A549 (cell line): ENCODE measurements at regions not wholly inside any gene's neighbourhood (a gene's known extent, or its start where the extent isn't known, plus 50 kb on each side); places are given as distances from the start of the nearest gene placed in this dataset.

ENCODE experiments used
- ATAC-seq, 2 experiments: fragments of 200-7000 bp in 1 of 2; fragments of >200 bp in 1 of 2; cut with Nextera tagmentation in 1 of 2; cut with Tn5 transposase in 1 of 2; 3 replicates each; pipeline versions ENCODE4 v1.8.0 to v1.9.1; 2018 to 2020; ENCODE audit warnings: mild to moderate bottlenecking in 1 of 2, moderate library complexity in 1 of 2
- CTCF ChIA-PET: fragments of 300-600 bp; sonication (Branson Sonifier 250); formaldehyde crosslinking; extraction: SDS; loops from one replicate; lab custom pipeline; 2021; ENCODE audit warnings: antibody characterized with exemption, inconsistent platforms; lab: Yijun Ruan, JAX
- POLR2A ChIA-PET: fragments of 350-600 bp; formaldehyde crosslinking; extraction: SDS; loops from one replicate; lab custom pipeline; 2021; ENCODE audit warnings: antibody characterized with exemption, inconsistent platforms; lab: Yijun Ruan, JAX
- DNase-seq, 2 experiments: peaks; one replicate each; pipeline versions ENCODE4 v3.0.0 to v3.0.0-alpha.2; 2011 to 2016; ENCODE audit warnings: low read depth in 1 of 2, low spot score in 1 of 2
- FAIRE-seq: peaks from 2 replicates; lab custom pipeline; 2011; peaks lifted over from hg19 to GRCh38; lab: Jason Lieb, UNC
- H3K27ac ChIP-seq, 2 experiments: fragments of >200 bp; sonication (Bioruptor Twin); formaldehyde crosslinking; 3 replicates each; pipeline ENCODE4 v1.5.1; 2016 to 2017
- H3K4me1 ChIP-seq: fragments of >200 bp; sonication (Bioruptor Twin); formaldehyde crosslinking; 3 replicates; pipeline ENCODE4 v1.6.1; 2016
- H3K4me2 ChIP-seq: fragments of >200 bp; sonication (Bioruptor Twin); formaldehyde crosslinking; 3 replicates; pipeline ENCODE4 v1.6.1; 2016
- H3K4me3 ChIP-seq: fragments of >200 bp; sonication (Bioruptor Twin); formaldehyde crosslinking; 3 replicates; pipeline ENCODE4 v1.5.1; 2016
- H3K9me3 ChIP-seq: fragments of >200 bp; sonication (Bioruptor Twin); formaldehyde crosslinking; 3 replicates; pipeline ENCODE4 v1.6.1; 2016
- BCL3 ChIP-seq: fragments of >200 bp; sonication (Bioruptor Twin); formaldehyde crosslinking; IDR thresholded peaks from 3 replicates; pipeline ENCODE4 v1.6.1; 2016
- BHLHE40 ChIP-seq: IDR thresholded peaks from 2 replicates; pipeline ENCODE4 v1.6.1; 2012; ENCODE audit warnings: low read depth, low read length, inconsistent platforms
- CBX8 ChIP-seq: fragments of 200-600 bp; sonication (generic); IDR thresholded peaks from 2 replicates; pipeline ENCODE4 v1.6.1; 2016
- CEBPB ChIP-seq, 2 experiments: fragments of >200 bp in 1 of 2; sonication (Bioruptor Twin) in 1 of 2; formaldehyde crosslinking in 1 of 2; IDR thresholded peaks; 2 replicates each; pipeline ENCODE4 v1.6.1; 2012 to 2016
- CHD4 ChIP-seq: fragments of 200-600 bp; sonication (generic); IDR thresholded peaks from 2 replicates; pipeline ENCODE4 v1.6.1; 2016; ENCODE audit warnings: antibody characterized with exemption, mild to moderate bottlenecking, borderline replicate concordance
- CTCF ChIP-seq: fragments of >200 bp; sonication (Bioruptor Twin); formaldehyde crosslinking; IDR thresholded peaks from 3 replicates; pipeline ENCODE4 v1.5.1; 2016
- E2F6 ChIP-seq: IDR thresholded peaks from 2 replicates; pipeline ENCODE4 v1.6.1; 2012; ENCODE audit warnings: low read depth, borderline replicate concordance
- EHMT2 ChIP-seq: fragments of 200-600 bp; sonication (generic); IDR thresholded peaks from 2 replicates; pipeline ENCODE4 v1.6.1; 2016; ENCODE audit warnings: antibody characterized with exemption, low read depth, mild to moderate bottlenecking, moderate library complexity
- FOSL2 ChIP-seq, 2 experiments: fragments of 450-650 bp in 1 of 2; fragments of >200 bp in 1 of 2; sonication (Bioruptor Twin) in 1 of 2; formaldehyde crosslinking; IDR thresholded peaks; 2 replicates each; pipeline versions ENCODE4 v1.5.0 to v1.6.1; 2016 to 2020; ENCODE audit warnings: mild to moderate bottlenecking in 1 of 2, moderate library complexity in 1 of 2
- HDAC2 ChIP-seq: fragments of 200-600 bp; sonication (generic); IDR thresholded peaks from 2 replicates; pipeline ENCODE4 v1.6.1; 2016
- HOXA7 ChIP-seq: fragments of 250-450 bp; sonication (Bioruptor Pico); IDR thresholded peaks from 2 replicates; pipeline ENCODE4 v1.5.0; 2020; ENCODE audit warnings: mild to moderate bottlenecking, moderate library complexity
- JUN ChIP-seq, 2 experiments: fragments of >200 bp; sonication (Bioruptor Twin); formaldehyde crosslinking; IDR thresholded peaks; 2 replicates in 1 of 2; 3 replicates in 1 of 2; pipeline ENCODE4 v1.6.1; 2016 to 2017
- KDM5A ChIP-seq: fragments of 200-600 bp; sonication (generic); IDR thresholded peaks from 2 replicates; pipeline ENCODE4 v1.6.1; 2016; ENCODE audit warnings: antibody characterized with exemption, mild to moderate bottlenecking
- MAX ChIP-seq: IDR thresholded peaks from 2 replicates; pipeline ENCODE4 v1.6.1; 2012
- MAZ ChIP-seq: fragments of 150-350 bp; IDR thresholded peaks from 2 replicates; pipeline ENCODE4 v1.6.1; 2014; ENCODE audit warnings: antibody characterized with exemption, low read depth, low read length, borderline replicate concordance
- NFE2L2 ChIP-seq: fragments of 150-350 bp; conservative IDR thresholded peaks from 2 replicates; pipeline ENCODE4 v1.6.1; 2014; ENCODE audit warnings: low read length
- PHF8 ChIP-seq: fragments of 200-600 bp; sonication (generic); IDR thresholded peaks from 2 replicates; pipeline ENCODE4 v1.6.1; 2016; ENCODE audit warnings: low read depth, mild to moderate bottlenecking, antibody characterized with exemption, moderate library complexity, borderline replicate concordance
- POLR2A ChIP-seq: IDR thresholded peaks from 2 replicates; pipeline ENCODE4 v1.6.1; 2012; ENCODE audit warnings: mild to moderate bottlenecking, low read length
- POLR2AphosphoS2 ChIP-seq: conservative IDR thresholded peaks from 2 replicates; pipeline ENCODE4 v1.6.1; 2012; ENCODE audit warnings: low read length, improper control_type of control experiment, inconsistent platforms
- RCOR1 ChIP-seq: fragments of 150-350 bp; IDR thresholded peaks from 2 replicates; pipeline ENCODE4 v1.6.1; 2014; ENCODE audit warnings: antibody characterized with exemption, low read length, low read depth
- SMC3 ChIP-seq: fragments of >200 bp; sonication (Bioruptor Twin); formaldehyde crosslinking; IDR thresholded peaks from 3 replicates; pipeline ENCODE4 v1.6.1; 2018; ENCODE audit warnings: inconsistent platforms
- ZFP36 ChIP-seq: fragments of 450-650 bp; IDR thresholded peaks from 2 replicates; pipeline ENCODE4 v1.6.1; 2014; ENCODE audit warnings: borderline replicate concordance; ENCODE audit not compliant: partially characterized antibody
- ZNF302 ChIP-seq: fragments of 250-450 bp; sonication (Bioruptor Pico); IDR thresholded peaks from 2 replicates; pipeline ENCODE4 v1.9.0; 2021; ENCODE audit warnings: inconsistent platforms, mild to moderate bottlenecking, moderate library complexity
- WGBS: methylation state at CpG from one replicate; pipeline ENCODE4 v1.1.6; 2017; ENCODE audit errors: missing lambda C conversion rate; 5-methylcytosine and 5-hydroxymethylcytosine counted together
- TF ChIP-seq, protein P1 (sequence below): fragments of 150-350 bp; IDR thresholded peaks from 2 replicates; pipeline ENCODE4 v1.6.1; 2014; ENCODE audit warnings: low read depth, mild to moderate bottlenecking, low read length
- TF ChIP-seq, protein P2 (sequence below): IDR thresholded peaks from 2 replicates; pipeline ENCODE4 v1.6.1; 2012

DNA sequence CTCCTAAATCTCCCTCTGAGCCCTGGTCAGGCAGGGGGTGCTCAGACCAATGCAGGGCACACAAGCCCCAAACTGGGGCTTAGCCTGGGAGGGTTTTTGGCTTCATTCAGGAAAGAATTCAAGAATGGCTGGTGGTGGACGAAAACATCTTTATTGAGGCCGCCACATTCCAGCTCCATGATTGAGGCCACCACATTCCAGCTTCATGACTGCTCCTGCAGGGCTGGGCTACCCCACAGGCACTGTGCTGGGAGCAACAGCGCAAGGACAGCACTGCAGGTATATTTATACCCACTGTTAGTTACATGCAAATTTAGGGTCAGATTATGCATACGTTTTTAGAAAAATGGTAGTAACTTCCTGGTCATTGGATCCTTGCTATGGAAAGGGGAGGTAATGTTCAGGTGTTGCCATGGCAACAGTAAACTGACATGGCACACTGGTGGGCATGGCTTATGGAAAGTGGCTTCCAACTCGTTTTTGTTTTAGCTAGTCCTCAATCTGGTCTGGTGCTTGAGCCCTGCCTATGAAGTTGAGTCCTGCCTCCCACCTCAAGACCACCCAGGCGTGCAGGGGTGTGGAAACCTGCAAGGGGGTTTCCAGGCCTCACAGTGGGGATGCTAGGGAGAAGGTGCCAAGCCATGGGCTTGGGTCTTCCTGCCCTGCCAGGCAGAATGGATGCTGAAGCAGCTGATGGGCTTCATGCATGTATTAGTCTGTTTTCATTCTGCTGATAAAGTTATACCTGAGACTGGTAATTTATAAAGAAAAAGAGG lies 348.7 kb upstream of the AJAP1 start:
- WGBS, result 9% methylated on average over 4 of the region's 6 CpGs
- no peak for TF ChIP-seq PHF8
- no peak for TF ChIP-seq NFE2L2
- no peak for TF ChIP-seq CBX8
- TF ChIP-seq ZFP36, result no peak
- no peak for TF ChIP-seq MAX
- no peak for TF ChIP-seq CEBPB (IDR thresholded peaks at IDR 0.05)
- no peak for TF ChIP-seq CHD4
- TF ChIP-seq SMC3, result no peak
- no peak for TF ChIP-seq E2F6
- no peak for TF ChIP-seq KDM5A
- no peak for TF ChIP-seq ZNF302 (CRISPR knock-in tag)
- TF ChIP-seq HOXA7 (CRISPR knock-in tag), result no peak
- TF ChIP-seq EHMT2, result no peak
- TF ChIP-seq JUN (IDR thresholded peaks at IDR 0.05), result no peak
- TF ChIP-seq, protein P1, sequence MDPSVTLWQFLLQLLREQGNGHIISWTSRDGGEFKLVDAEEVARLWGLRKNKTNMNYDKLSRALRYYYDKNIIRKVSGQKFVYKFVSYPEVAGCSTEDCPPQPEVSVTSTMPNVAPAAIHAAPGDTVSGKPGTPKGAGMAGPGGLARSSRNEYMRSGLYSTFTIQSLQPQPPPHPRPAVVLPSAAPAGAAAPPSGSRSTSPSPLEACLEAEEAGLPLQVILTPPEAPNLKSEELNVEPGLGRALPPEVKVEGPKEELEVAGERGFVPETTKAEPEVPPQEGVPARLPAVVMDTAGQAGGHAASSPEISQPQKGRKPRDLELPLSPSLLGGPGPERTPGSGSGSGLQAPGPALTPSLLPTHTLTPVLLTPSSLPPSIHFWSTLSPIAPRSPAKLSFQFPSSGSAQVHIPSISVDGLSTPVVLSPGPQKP, result no peak
- TF ChIP-seq CTCF, result no peak
- no peak for TF ChIP-seq BCL3
- no peak for TF ChIP-seq POLR2AphosphoS2

GRCh38 chr1:4306559-4307467 lies 347.6 kb upstream of the AJAP1 start:
- CTCF ChIA-PET, result no interaction called here
- 9% methylated on average over 7 of the region's 8 CpGs for WGBS
- Histone ChIP-seq H3K9me3 (peaks cover 2% of the 10 kb centered on the region; the same call in 1 of the 3 replicates), H3K27ac (no peak overlapping the region), H3K4me1 (no peaks in the 10 kb centered on the region), H3K4me2 (no peak overlapping the region), H3K4me3 (no peak overlapping the region)
- POLR2A ChIA-PET, result no interaction called here
- DNase-seq (no peak), ATAC-seq (no peak), FAIRE-seq (no peak)
- no peak for TF ChIP-seq MAZ
- TF ChIP-seq, protein P2, sequence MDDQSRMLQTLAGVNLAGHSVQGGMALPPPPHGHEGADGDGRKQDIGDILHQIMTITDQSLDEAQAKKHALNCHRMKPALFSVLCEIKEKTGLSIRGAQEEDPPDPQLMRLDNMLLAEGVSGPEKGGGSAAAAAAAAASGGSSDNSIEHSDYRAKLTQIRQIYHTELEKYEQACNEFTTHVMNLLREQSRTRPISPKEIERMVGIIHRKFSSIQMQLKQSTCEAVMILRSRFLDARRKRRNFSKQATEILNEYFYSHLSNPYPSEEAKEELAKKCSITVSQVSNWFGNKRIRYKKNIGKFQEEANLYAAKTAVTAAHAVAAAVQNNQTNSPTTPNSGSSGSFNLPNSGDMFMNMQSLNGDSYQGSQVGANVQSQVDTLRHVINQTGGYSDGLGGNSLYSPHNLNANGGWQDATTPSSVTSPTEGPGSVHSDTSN, result no peak
- TF ChIP-seq CTCF, result no peak
- TF ChIP-seq FOSL2 (IDR thresholded peaks at IDR 0.05), result no peak
- no peak for TF ChIP-seq FOSL2 (CRISPR knock-in tag; IDR thresholded peaks at IDR 0.05)
- TF ChIP-seq E2F6, result no peak
- TF ChIP-seq BHLHE40, result no peak
- TF ChIP-seq HDAC2, result no peak
- no peak for TF ChIP-seq HOXA7 (CRISPR knock-in tag)
- no peak for TF ChIP-seq RCOR1
- TF ChIP-seq MAX, result no peak
- no peak for TF ChIP-seq POLR2A

More for the DNA sequence above, 348.7 kb upstream of the AJAP1 start:
- ATAC-seq (no peak), FAIRE-seq (no peak), DNase-seq (no peak)
- POLR2A ChIA-PET, result no interaction called here
- H3K4me3 ChIP-seq, result no peak overlapping the region
- H3K4me2 ChIP-seq, result no peak overlapping the region
- H3K9me3 ChIP-seq, result peaks cover 2% of the 10 kb centered on the region; the same call in 1 of the 3 replicates
- H3K27ac ChIP-seq, result no peak overlapping the region
- H3K4me1 ChIP-seq, result no peaks in the 10 kb centered on the region
- CTCF ChIA-PET, result no interaction called here
